VCaP (cell line): ENCODE measurements at regions not wholly inside any gene's neighbourhood (a gene's known extent, or its start where the extent isn't known, plus 50 kb on each side); places are given as distances from the start of the nearest gene placed in this dataset.
A peak's percentile ranks its signal among the peaks of the same experiment; 100 is the strongest.

Experiments used
- H3K27ac ChIP-seq: fragments of 450-650 bp; 2 replicates; pipeline ENCODE4 v1.5.1; 2017
- CTCF ChIP-seq: fragments of 450-650 bp; conservative IDR thresholded peaks from 2 replicates; pipeline ENCODE4 v1.5.1; 2017; ENCODE audit warnings: mild to moderate bottlenecking, moderate library complexity

DNA sequence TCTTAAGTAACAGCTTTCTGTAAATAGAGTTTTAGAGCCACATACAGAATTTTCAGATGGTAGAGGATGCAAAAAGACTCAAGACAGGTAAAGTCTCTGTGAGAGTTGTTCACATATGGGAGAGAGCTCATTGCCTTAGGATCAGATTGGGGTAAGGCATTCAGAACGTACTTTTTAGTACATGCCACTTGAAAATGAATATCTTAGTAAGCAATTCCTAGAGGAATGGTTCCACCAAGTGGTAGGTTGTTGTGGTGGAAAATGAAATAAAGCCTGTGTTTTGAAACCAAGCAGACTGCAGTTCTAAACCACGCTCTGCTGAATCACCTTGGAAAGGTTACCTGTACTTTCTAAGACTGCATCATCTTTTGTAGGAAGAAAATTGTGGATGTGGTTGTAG, 547.0 kb upstream of the LCORL start:
- H3K27ac ChIP-seq, result no peak overlapping the region
- peak; percentile 54 for TF ChIP-seq CTCF

DNA sequence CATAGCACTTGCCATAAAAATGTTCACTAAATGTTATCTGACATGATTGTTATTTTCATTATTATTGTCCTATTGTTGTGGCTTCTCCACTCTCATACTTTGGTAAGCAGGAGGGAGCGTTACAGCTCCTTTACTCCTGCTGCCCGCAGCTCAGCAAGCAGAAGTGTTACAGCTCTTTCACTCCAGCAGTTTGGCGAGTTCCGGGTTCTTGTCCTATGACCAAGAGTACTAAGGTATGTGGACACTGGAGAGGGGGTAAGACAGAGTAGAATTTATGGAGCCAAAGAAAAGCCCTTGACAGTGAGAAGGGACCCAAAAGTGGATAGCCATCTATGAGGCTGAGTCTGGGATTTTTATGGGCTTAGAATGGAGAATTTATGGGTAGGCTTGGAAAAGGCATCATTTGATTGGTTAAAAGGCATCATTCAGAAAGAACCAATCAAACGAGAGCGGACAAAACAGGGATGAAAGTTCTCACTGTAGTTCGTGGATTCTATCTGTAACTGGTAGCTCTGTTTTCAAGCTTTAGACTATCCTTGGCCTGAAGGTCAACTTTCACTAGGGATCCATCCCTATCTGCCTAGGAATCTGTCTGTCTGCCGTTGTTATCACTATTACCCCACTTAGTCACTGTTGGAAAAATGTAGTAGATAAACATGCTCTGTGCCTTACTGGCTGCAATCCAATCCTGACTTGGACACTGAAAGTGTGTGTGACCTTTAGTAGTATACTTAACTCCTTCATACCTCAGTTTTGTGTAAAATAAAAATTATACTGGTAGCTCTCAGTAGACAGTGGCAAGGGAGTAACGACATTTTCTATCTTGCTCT, 545.6 kb upstream of the LCORL start:
- H3K27ac ChIP-seq, result no peak overlapping the region
- no peak for TF ChIP-seq CTCF

DNA sequence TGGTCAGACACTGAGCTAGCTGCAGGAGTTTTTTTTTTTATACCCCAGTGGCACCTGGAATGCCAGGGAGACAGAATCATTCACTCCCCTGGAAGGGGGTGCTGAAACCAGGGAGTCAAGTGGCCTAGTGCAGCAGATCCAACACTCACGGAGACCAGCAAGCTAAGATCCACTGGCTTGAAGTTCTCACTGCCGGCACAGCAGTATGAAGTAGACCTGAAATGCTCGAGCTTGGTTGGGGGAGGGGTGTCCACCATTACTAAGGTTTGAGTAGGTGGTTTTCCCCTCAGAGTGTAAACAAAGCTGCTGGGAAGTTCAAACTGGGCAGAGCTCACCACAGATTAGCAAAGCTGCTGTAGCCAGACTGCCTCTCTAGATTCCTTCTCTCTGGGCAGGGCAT, 537.9 kb upstream of the LCORL start:
- TF ChIP-seq CTCF, result no peak
- no peak overlapping the region for H3K27ac ChIP-seq

- no peak overlapping the region for H3K27ac ChIP-seq
- TF ChIP-seq CTCF, result no peak
Measured at GRCh38 chr4:18556402-18556801, 534.8 kb upstream of the LCORL start.

DNA sequence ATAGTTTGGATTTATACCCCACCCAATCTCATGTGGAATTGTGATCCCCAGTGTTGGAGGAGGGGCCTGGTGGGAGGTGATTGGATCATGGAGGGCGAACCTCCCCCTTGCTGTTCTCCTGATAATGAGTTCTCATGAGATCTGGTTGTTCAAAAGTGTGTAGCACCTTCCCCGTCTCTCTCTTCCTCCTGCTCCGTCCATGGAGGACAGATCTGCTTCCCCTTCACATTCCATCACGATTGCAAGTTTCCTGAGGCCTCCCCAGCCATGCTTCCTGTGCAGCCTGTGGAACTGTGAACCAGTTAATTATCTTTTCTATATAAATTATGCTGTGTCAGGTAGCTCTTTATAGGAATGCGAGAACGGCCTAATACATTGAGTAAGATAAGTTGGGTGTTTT, 518.8 kb upstream of the LCORL start:
- no peak for TF ChIP-seq CTCF
- no peak overlapping the region for H3K27ac ChIP-seq

GRCh38 chr4:18538121-18538520, 516.6 kb upstream of the LCORL start:
- H3K27ac ChIP-seq, result no peak overlapping the region
- TF ChIP-seq CTCF, result no peak

DNA sequence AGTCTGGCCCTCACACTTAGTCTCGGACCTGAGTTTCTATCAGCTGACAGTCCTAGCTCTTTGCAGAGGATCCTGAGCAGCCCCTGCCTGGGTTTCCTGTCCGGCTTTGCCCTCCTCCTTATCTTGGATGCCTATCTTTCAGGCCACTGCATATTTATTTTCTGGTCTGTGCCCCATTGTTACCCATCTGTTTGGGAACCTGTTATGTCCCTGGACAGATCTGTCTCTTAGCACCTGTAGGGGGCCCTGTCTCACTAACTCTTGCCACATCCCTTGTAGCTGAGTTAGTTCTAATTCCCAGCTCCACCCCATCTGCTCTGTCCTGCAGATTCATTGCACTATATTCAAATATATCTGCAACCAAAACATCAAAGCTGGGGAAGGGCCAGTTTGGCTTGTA, 514.9 kb upstream of the LCORL start:
- H3K27ac ChIP-seq, result no peak overlapping the region
- 0 out of 2 replicates have a peak, but pooled peaks have one; percentile 17 for TF ChIP-seq CTCF
